Caki2 (cell line): ENCODE measurements at regions not wholly inside any gene's neighbourhood (a gene's known extent, or its start where the extent isn't known, plus 50 kb on each side); places are given as distances from the start of the nearest gene placed in this dataset.

Experiments
- DNase-seq: peaks from one replicate; pipeline ENCODE4 v3.0.0-alpha.2; 2015; ENCODE audit warnings: low read depth
- in situ Hi-C: cut with HindIII; loops from 2 replicates; pipeline ENCODE4 v1.10.0; 2016; ENCODE audit warnings: low sequenced_read_pairs, low pct_unique_long_range_greater_than_20kb, mixed read lengths

GRCh38 chr6:108768166-108768555 is 80.1 kb upstream of the ARMC2 start:
- no peak for DNase-seq
- in situ Hi-C loops, result no loop called here

- no peak for DNase-seq
- in situ Hi-C loops, result no loop called here
Measured at GRCh38 chr6:108768792-108769524, 79.3 kb upstream of the ARMC2 start.

- DNase-seq, result no peak
- in situ Hi-C loops, result no loop called here
Measured at GRCh38 chr6:108771421-108771820, 76.8 kb upstream of the ARMC2 start.

- DNase-seq, result no peak
- in situ Hi-C loops, result no loop called here
Measured at GRCh38 chr6:108774555-108774954, 73.7 kb upstream of the ARMC2 start.

GRCh38 chr6:108777536-108777935 is 70.7 kb upstream of the ARMC2 start:
- in situ Hi-C loops, result no loop called here

GRCh38 chr6:108778421-108779186 is 69.6 kb upstream of the ARMC2 start:
- no peak for DNase-seq
- in situ Hi-C loops, result no loop called here

More at GRCh38 chr6:108777536-108777935, 70.7 kb upstream of the ARMC2 start:
- DNase-seq, result no peak

GRCh38 chr6:108779536-108780275 is 68.5 kb upstream of the ARMC2 start:
- DNase-seq, result no peak
- in situ Hi-C loops, result no loop called here

- DNase-seq, result no peak
- in situ Hi-C loops, result no loop called here
Measured at GRCh38 chr6:108780784-108781183, 67.4 kb upstream of the ARMC2 start.

GRCh38 chr6:108781419-108782100 is 66.7 kb upstream of the ARMC2 start:
- in situ Hi-C loops, result no loop called here

GRCh38 chr6:108782179-108783041 is 65.8 kb upstream of the ARMC2 start:
- DNase-seq, result peak; percentile 82
- in situ Hi-C loops, result no loop called here

More at GRCh38 chr6:108781419-108782100, 66.7 kb upstream of the ARMC2 start:
- DNase-seq, result peak; percentile 6

GRCh38 chr6:108785653-108786052 is 62.6 kb upstream of the ARMC2 start:
- no peak for DNase-seq
- in situ Hi-C loops, result no loop called here

- in situ Hi-C loops, result no loop called here
- DNase-seq, result no peak
Measured at GRCh38 chr6:108788416-108788815, 59.8 kb upstream of the ARMC2 start.

- in situ Hi-C loops, result no loop called here
- DNase-seq, result no peak
Measured at GRCh38 chr6:108789475-108789874, 58.7 kb upstream of the ARMC2 start.

- no peak for DNase-seq
- in situ Hi-C loops, result no loop called here
Measured at GRCh38 chr6:108791700-108792099, 56.5 kb upstream of the ARMC2 start.

GRCh38 chr6:108793516-108794251 is 54.5 kb upstream of the ARMC2 start:
- no peak for DNase-seq
- in situ Hi-C loops, result no loop called here

- no peak for DNase-seq
- in situ Hi-C loops, result no loop called here
Measured at GRCh38 chr6:108795122-108795521, 53.1 kb upstream of the ARMC2 start.

- in situ Hi-C loops, result no loop called here
- no peak for DNase-seq
Measured at GRCh38 chr6:108795814-108796213, 52.4 kb upstream of the ARMC2 start.
